Bronchial epithelial cell (primary cell): ENCODE measurements at regions not wholly inside any gene's neighbourhood (a gene's known extent, or its start where the extent isn't known, plus 50 kb on each side); places are given as distances from the start of the nearest gene placed in this dataset.
"Not testable (repeated sequence)": the region's sequence is repeated elsewhere in the genome, so short reads cannot be mapped to it uniquely, and the experiment has no call there.

Experiments used
- DNase-seq: peaks from one replicate; pipeline ENCODE4 v3.0.0-alpha.2; 2010; ENCODE audit warnings: low read depth
- FAIRE-seq: peaks from 2 replicates; lab custom pipeline; 2011; peaks lifted over from hg19 to GRCh38; lab: Jason Lieb, UNC
- H3K27me3 ChIP-seq: 2 replicates; pipeline ENCODE4 v1.5.1; 2011; ENCODE audit warnings: low read length; ENCODE audit not compliant: control insufficient read depth, insufficient read depth
- H3K36me3 ChIP-seq: 2 replicates; pipeline ENCODE4 v1.5.1; 2011; ENCODE audit warnings: low read length; ENCODE audit not compliant: control insufficient read depth, insufficient read depth
- H3K4me3 ChIP-seq: 2 replicates; pipeline ENCODE4 v1.5.1; 2011; ENCODE audit warnings: mild to moderate bottlenecking, low read depth, low read length, control low read depth
- CTCF ChIP-seq: IDR thresholded peaks from 2 replicates; pipeline ENCODE4 v1.5.1; 2011; ENCODE audit warnings: mild to moderate bottlenecking, moderate library complexity, low read length, control low read depth, inconsistent platforms; ENCODE audit not compliant: insufficient read depth, severe bottlenecking

- FAIRE-seq (no peak), DNase-seq (no peak)
- H3K36me3 ChIP-seq, result no peaks in the 10 kb centered on the region
- no peak for TF ChIP-seq CTCF
- H3K27me3 ChIP-seq, result no peaks in the 10 kb centered on the region
- no peak overlapping the region for H3K4me3 ChIP-seq
Observed at GRCh38 chrX:142637206-142637605, 388.5 kb upstream of the SPANXN4 start.

GRCh38 chrX:142616636-142617035 is 409.1 kb upstream of the SPANXN4 start:
- FAIRE-seq (no peak), DNase-seq (no peak)
- Histone ChIP-seq H3K4me3 (no peak overlapping the region), H3K36me3 (no peaks in the 10 kb centered on the region), H3K27me3 (no peaks in the 10 kb centered on the region)
- no peak for TF ChIP-seq CTCF

- Histone ChIP-seq H3K36me3 (no peaks in the 10 kb centered on the region), H3K27me3 (no peaks in the 10 kb centered on the region), H3K4me3 (no peak overlapping the region)
- FAIRE-seq, result no peak
- no peak for DNase-seq
- no peak for TF ChIP-seq CTCF
Observed at GRCh38 chrX:142613403-142613802, 408.3 kb upstream of the MAGEC2 start.

- H3K36me3 ChIP-seq, H3K4me3 ChIP-seq, DNase-seq, H3K27me3 ChIP-seq, FAIRE-seq: not testable (repeated sequence)
Observed at GRCh38 chrX:142606629-142607028, 401.5 kb upstream of the MAGEC2 start.

- no peak for FAIRE-seq
- Histone ChIP-seq H3K4me3 (no peak overlapping the region), H3K36me3 (no peaks in the 10 kb centered on the region), H3K27me3 (no peaks in the 10 kb centered on the region)
- TF ChIP-seq CTCF, result no peak
- no peak for DNase-seq
Observed at GRCh38 chrX:142601792-142602191, 396.7 kb upstream of the MAGEC2 start.

- no peaks in the 10 kb centered on the region for H3K27me3 ChIP-seq
- FAIRE-seq (no peak), DNase-seq (no peak)
- no peaks in the 10 kb centered on the region for H3K36me3 ChIP-seq
- no peak for TF ChIP-seq CTCF
- no peak overlapping the region for H3K4me3 ChIP-seq
Observed at GRCh38 chrX:142593361-142593862, 388.3 kb upstream of the MAGEC2 start.
